Chondrocyte (in vitro differentiated cells): ENCODE measurements at regions not wholly inside any gene's neighbourhood (a gene's known extent, or its start where the extent isn't known, plus 50 kb on each side); places are given as distances from the start of the nearest gene placed in this dataset.

Source experiments
- DNase-seq: peaks from one replicate; pipeline ENCODE4 v3.0.0; 2021; ENCODE audit warnings: mixed read lengths, low spot score
- H3K27ac Mint-ChIP-seq: one replicate; pipeline ENCODE4 v1.8.0; 2021; ENCODE audit warnings: mild to moderate bottlenecking, moderate library complexity, mixed read lengths; ENCODE audit not compliant: unreplicated experiment
- H3K27me3 Mint-ChIP-seq: 2 replicates; pipeline ENCODE4 v1.8.0; 2021; ENCODE audit warnings: low read depth, mixed read lengths
- H3K36me3 Mint-ChIP-seq: 2 replicates; pipeline ENCODE4 v1.8.0; 2021; ENCODE audit warnings: low read depth, mixed read lengths
- H3K4me1 Mint-ChIP-seq: 2 replicates; pipeline ENCODE4 v1.8.0; 2021; ENCODE audit warnings: low read depth, mild to moderate bottlenecking, mixed read lengths
- H3K4me3 Mint-ChIP-seq: one replicate; pipeline ENCODE4 v1.8.0; 2021; ENCODE audit warnings: mild to moderate bottlenecking, moderate library complexity, mixed read lengths; ENCODE audit not compliant: unreplicated experiment
- H3K9me3 Mint-ChIP-seq: 2 replicates; pipeline ENCODE4 v1.8.0; 2021; ENCODE audit warnings: low read depth, mixed read lengths
- TF ChIP-seq, protein P1 (sequence below): fragments of 200-600 bp; sonication (generic); IDR thresholded peaks from 2 replicates; pipeline ENCODE4 v1.5.0; 2021; ENCODE audit warnings: antibody characterized with exemption, mild to moderate bottlenecking, moderate library complexity

DNA sequence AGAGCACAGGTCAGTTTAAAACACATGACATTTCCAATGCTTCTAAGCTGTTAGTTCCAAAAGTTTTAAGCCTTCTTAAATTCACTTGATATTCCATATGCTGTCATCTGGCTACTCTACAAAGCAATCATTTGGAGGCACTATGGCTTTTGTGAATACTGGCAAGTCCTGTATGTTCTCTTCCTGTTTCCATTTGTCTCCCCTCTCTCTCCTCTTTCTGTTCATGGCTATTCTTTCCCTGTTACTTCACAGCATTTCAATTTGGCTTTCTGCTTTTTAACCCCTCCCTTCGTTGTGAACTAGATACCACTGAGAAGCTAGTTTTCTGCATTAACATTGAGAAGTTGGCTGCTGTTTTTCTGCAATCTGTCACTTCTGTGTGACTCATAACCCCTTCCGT lies 1337.2 kb upstream of the CELF4 start:
- H3K27me3 Mint-ChIP-seq: peaks cover 7% of the 10 kb centered on the region
- H3K36me3 Mint-ChIP-seq: no peaks in the 10 kb centered on the region
- no peaks in the 10 kb centered on the region for H3K4me1 Mint-ChIP-seq
- no peak overlapping the region for H3K4me3 Mint-ChIP-seq
- no peak overlapping the region for H3K27ac Mint-ChIP-seq
- no peaks in the 10 kb centered on the region for H3K9me3 Mint-ChIP-seq
- TF ChIP-seq, protein P1, sequence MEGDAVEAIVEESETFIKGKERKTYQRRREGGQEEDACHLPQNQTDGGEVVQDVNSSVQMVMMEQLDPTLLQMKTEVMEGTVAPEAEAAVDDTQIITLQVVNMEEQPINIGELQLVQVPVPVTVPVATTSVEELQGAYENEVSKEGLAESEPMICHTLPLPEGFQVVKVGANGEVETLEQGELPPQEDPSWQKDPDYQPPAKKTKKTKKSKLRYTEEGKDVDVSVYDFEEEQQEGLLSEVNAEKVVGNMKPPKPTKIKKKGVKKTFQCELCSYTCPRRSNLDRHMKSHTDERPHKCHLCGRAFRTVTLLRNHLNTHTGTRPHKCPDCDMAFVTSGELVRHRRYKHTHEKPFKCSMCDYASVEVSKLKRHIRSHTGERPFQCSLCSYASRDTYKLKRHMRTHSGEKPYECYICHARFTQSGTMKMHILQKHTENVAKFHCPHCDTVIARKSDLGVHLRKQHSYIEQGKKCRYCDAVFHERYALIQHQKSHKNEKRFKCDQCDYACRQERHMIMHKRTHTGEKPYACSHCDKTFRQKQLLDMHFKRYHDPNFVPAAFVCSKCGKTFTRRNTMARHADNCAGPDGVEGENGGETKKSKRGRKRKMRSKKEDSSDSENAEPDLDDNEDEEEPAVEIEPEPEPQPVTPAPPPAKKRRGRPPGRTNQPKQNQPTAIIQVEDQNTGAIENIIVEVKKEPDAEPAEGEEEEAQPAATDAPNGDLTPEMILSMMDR: no peak
- DNase-seq: no peak

DNA sequence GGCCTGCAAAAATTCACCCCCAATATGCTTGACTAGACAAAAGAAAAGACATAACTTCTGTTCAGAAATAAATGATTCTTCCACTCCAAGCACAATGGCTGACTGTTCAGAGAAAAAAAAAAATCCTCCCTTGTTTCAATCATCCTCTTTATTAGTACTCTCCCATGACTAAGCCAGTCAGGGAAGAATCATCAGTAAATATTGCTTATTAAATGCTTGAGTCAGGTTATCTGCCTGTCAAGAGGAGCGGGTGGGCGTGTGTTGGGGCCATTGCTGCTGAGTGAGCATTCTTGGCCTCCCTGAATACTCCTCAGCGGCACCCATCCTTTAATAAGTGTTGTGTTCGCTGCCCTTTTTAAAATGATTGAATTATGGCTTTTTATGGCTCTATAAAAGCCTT lies 1334.8 kb upstream of the CELF4 start:
- Mint-ChIP-seq H3K4me3 (no peak overlapping the region), H3K9me3 (peaks cover 4% of the 10 kb centered on the region), H3K4me1 (no peaks in the 10 kb centered on the region), H3K36me3 (no peaks in the 10 kb centered on the region), H3K27ac (no peak overlapping the region), H3K27me3 (peaks cover 7% of the 10 kb centered on the region)
- TF ChIP-seq, protein P1: no peak
- DNase-seq: no peak

DNA sequence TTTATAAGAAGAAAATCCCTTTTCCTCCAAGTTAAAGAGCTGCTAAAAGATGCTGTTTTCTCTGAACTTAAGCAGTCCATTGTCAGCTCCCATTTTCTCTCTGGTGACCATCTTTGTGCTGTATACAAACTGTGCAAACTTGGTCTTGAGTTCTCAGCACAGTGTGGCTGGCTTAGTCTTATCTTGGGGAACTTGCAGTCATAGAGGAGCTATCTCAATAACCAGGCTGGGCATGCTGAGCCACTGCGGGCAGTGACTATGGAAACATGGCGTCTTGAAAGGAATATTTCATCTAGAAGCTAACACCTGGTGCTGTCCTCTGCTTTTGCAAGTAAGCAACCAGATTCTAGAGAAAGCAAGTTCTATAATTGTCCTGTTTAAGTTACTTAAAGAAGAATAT lies 1334.4 kb upstream of the CELF4 start:
- Mint-ChIP-seq H3K27ac (no peak overlapping the region), H3K4me1 (no peaks in the 10 kb centered on the region), H3K9me3 (peaks cover 4% of the 10 kb centered on the region), H3K36me3 (no peaks in the 10 kb centered on the region), H3K4me3 (no peak overlapping the region), H3K27me3 (peaks cover 7% of the 10 kb centered on the region)
- TF ChIP-seq, protein P1: no peak
- DNase-seq: no peak

DNA sequence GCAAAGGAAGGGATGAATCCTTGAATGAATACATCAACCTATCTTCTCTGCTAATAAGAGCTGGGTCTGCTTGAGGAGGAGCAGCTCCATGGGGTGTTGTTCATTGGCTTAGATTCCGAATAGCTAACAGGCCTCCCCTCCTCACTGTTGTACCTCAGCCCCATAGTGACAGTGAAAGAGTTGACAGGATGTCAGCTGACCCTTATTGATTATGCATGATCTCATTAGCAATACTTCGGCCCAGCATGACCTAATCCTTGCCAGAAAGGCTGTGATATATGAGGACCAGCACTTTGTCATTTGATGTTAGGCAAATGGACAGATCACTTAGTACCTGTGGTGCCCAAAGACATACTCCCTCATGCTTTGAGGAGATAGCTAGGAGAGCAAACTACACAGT lies 1333.7 kb upstream of the CELF4 start:
- H3K9me3 Mint-ChIP-seq: peaks cover 4% of the 10 kb centered on the region

DNA sequence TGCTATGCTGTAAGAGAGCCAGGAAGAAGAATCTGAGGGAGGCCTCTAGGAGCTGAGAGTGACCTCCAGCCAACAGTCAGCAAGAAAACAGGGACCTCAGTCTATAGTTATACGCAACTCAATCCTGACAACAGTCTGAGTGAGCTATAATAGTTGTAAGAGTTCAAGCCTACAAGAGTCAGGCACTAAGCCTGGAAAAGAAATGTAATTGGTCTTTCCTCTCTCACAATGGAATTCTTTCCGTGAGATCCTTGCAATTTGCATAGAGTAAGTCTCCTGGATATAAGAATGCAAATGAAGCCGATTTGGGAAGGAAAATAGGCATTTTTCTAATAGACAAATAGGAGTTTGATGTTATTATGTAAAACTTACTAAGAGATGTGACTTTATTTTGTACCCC lies 1332.6 kb upstream of the CELF4 start:
- peaks cover under 1% of the 10 kb centered on the region for H3K27me3 Mint-ChIP-seq
- no peaks in the 10 kb centered on the region for H3K36me3 Mint-ChIP-seq
- H3K27ac Mint-ChIP-seq: no peak overlapping the region
- TF ChIP-seq, protein P1: no peak
- no peak for DNase-seq
- no peaks in the 10 kb centered on the region for H3K4me1 Mint-ChIP-seq
- H3K9me3 Mint-ChIP-seq: peaks cover 4% of the 10 kb centered on the region
- no peak overlapping the region for H3K4me3 Mint-ChIP-seq

More for the DNA sequence above, 1333.7 kb upstream of the CELF4 start:
- no peak overlapping the region for H3K4me3 Mint-ChIP-seq
- peaks cover 6% of the 10 kb centered on the region for H3K27me3 Mint-ChIP-seq
- no peak for DNase-seq
- no peak overlapping the region for H3K27ac Mint-ChIP-seq
- TF ChIP-seq, protein P1: no peak
- H3K4me1 Mint-ChIP-seq: no peaks in the 10 kb centered on the region
- no peaks in the 10 kb centered on the region for H3K36me3 Mint-ChIP-seq
